ENCODE measurements at regions not wholly inside any gene's neighbourhood (a gene's known extent, or its start where the extent isn't known, plus 50 kb on each side); places are given as distances from the start of the nearest gene placed in this dataset.

DNA sequence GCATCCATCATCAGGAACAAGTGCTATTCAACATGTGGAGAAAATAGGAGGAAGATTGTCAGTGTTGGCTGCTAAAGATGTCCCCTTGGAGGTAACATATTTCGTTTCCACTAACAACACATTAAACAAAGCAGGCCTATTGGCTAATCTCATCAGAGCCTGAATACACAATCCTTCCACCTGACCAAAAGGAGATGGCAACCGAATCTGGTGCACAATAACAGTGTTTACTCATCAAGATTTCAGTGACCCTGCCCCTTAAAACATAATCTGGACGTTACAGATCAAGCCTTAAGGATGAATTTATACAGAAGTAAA lies 582.5 kb downstream of the EFNB2 start:
- TF ChIP-seq POLR2A (IDR thresholded peaks at IDR 0.05) (no peak), POLR2AphosphoS5 (IDR thresholded peaks at IDR 0.05; ENCODE audit: insufficient read depth in 1 of 2, low read depth in 1 of 2) (no peak)
- TF ChIP-seq, protein P1, sequence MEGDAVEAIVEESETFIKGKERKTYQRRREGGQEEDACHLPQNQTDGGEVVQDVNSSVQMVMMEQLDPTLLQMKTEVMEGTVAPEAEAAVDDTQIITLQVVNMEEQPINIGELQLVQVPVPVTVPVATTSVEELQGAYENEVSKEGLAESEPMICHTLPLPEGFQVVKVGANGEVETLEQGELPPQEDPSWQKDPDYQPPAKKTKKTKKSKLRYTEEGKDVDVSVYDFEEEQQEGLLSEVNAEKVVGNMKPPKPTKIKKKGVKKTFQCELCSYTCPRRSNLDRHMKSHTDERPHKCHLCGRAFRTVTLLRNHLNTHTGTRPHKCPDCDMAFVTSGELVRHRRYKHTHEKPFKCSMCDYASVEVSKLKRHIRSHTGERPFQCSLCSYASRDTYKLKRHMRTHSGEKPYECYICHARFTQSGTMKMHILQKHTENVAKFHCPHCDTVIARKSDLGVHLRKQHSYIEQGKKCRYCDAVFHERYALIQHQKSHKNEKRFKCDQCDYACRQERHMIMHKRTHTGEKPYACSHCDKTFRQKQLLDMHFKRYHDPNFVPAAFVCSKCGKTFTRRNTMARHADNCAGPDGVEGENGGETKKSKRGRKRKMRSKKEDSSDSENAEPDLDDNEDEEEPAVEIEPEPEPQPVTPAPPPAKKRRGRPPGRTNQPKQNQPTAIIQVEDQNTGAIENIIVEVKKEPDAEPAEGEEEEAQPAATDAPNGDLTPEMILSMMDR (IDR thresholded peaks at IDR 0.05): no peak
- no peaks in the 10 kb centered on the region for H3K27me3 ChIP-seq
- no peaks in the 10 kb centered on the region for H3K4me1 ChIP-seq
- H3K27ac ChIP-seq: no peak overlapping the region
- H3K36me3 ChIP-seq: no peaks in the 10 kb centered on the region
- H3K9me3 ChIP-seq: no peaks in the 10 kb centered on the region
- intact Hi-C loops (cut with DNase I): no loop called here
- no peak for DNase-seq (ENCODE audit: extremely low spot score in 2 of 2)
- no peak overlapping the region for H3K4me3 ChIP-seq

DNA sequence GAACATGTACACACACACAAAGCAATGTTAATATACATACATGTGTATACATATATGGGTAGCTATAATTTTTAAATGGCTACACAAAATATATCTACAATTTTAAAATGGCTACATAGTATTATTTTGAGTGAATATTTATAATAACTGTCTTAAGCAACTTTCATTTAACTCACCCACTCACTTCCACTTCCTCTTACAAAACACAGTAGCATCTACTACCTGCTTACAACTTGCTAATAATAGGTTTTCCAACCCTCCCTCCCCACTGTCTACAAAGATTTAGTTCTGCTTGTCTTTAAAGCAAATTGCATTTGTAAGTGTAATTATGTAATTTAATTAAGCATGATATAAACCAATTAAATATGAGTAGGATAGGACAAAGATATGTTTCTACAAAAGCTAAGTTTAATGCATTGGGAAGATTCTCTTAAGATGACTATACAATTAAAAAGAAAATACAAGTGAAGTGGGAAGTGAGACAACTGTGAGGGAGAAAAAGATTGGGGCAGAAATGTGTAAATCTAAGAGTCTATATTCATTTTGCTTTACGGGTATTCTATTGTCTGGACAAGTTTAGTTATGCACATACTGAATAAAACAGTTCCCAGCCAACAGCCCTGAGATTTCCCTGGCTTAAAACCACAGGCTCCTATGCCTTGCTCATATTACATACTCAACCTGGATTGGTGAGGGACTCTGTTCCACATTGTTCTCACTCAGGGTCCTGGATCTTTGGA lies 583.1 kb downstream of the EFNB2 start:
- intact Hi-C loops (cut with DNase I): no loop called here
- Histone ChIP-seq H3K9me3 (no peaks in the 10 kb centered on the region), H3K36me3 (no peaks in the 10 kb centered on the region), H3K4me3 (no peak overlapping the region), H3K27ac (no peak overlapping the region), H3K4me1 (no peaks in the 10 kb centered on the region), H3K27me3 (no peaks in the 10 kb centered on the region)
- peak in 1 of 2 donors; percentile 18 for DNase-seq (ENCODE audit: extremely low spot score in 2 of 2)
- TF ChIP-seq POLR2AphosphoS5 (IDR thresholded peaks at IDR 0.05; ENCODE audit: insufficient read depth in 1 of 2, low read depth in 1 of 2): no peak
- TF ChIP-seq, protein P1 (IDR thresholded peaks at IDR 0.05): no peak
- TF ChIP-seq POLR2A (IDR thresholded peaks at IDR 0.05): no peak

DNA sequence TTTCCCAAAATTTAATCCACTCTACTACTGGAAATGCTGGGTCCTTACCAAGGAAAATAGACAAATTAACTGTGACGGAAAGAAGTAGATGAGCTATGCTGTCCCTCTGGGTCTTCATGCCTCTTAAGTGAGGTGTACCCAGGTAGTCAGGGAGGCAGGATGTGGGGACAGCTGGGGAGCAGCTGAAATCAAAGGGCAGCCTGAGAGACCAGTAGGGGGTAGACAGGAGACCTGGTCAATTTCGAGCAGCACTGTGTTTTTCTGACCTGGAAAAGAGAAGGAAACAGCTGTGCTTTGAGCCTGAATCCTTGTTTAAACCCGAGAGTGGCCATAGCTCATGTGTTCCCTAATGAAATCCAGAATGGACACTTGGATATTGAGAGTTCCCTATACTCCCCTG lies 587.3 kb downstream of the EFNB2 start:
- Histone ChIP-seq H3K27ac (no peak overlapping the region), H3K4me1 (no peaks in the 10 kb centered on the region), H3K4me3 (no peak overlapping the region), H3K27me3 (no peaks in the 10 kb centered on the region), H3K36me3 (no peaks in the 10 kb centered on the region), H3K9me3 (no peaks in the 10 kb centered on the region)
- TF ChIP-seq POLR2A (IDR thresholded peaks at IDR 0.05) (no peak), POLR2AphosphoS5 (IDR thresholded peaks at IDR 0.05; ENCODE audit: insufficient read depth in 1 of 2, low read depth in 1 of 2) (no peak)
- TF ChIP-seq, protein P1 (IDR thresholded peaks at IDR 0.05): no peak
- no peak for DNase-seq (ENCODE audit: extremely low spot score in 2 of 2)
- intact Hi-C loops (cut with DNase I): no loop called here

DNA sequence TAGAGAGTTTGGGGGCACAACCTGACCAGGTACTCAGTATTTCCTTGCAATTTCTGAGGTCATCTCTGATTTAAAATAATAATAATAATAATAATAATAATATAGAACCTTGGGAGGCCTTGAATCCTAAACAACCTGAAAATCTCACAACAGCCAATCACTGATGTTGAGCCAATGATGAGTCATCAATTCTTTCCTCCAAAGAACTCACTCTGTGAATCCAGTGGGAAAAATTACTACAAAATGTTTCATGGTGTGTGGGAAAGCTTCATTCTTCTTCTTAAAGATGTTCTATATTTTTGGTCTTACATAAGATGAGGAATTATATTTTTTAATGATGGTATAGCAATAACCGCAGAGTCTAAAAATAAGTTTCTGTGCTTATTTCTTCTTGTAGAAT lies 594.6 kb downstream of the EFNB2 start:
- TF ChIP-seq, protein P1 (IDR thresholded peaks at IDR 0.05): no peak
- intact Hi-C loops (cut with DNase I): no loop called here
- Histone ChIP-seq H3K4me3 (no peak overlapping the region), H3K9me3 (no peaks in the 10 kb centered on the region), H3K27me3 (no peaks in the 10 kb centered on the region), H3K27ac (no peak overlapping the region), H3K36me3 (no peaks in the 10 kb centered on the region), H3K4me1 (no peaks in the 10 kb centered on the region)
- DNase-seq (ENCODE audit: extremely low spot score in 2 of 2): no peak

DNA sequence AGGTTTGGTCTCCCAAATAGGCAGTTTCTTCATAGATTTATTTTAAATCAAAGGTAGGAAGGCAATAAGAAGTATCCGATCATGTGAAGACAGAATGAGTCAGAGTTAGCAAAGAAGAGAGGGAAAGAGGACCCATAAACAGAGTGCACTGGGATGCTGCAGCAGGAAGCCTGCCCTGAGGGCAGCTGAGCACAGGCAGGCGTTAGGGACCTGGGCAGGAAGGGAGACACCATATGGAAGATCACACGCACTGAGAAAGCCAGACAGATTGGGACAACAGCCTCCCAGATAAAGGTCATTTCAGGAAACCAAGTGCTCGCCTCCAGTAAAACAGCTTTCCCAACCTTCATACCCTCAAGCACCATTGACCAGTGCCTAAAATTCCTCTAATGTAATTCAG lies 598.0 kb downstream of the EFNB2 start:
- Histone ChIP-seq H3K27me3 (no peaks in the 10 kb centered on the region), H3K27ac (no peak overlapping the region), H3K4me3 (no peak overlapping the region), H3K4me1 (no peaks in the 10 kb centered on the region), H3K36me3 (no peaks in the 10 kb centered on the region), H3K9me3 (no peaks in the 10 kb centered on the region)
- intact Hi-C loops (cut with DNase I): no loop called here
- TF ChIP-seq POLR2A (IDR thresholded peaks at IDR 0.05) (no peak), POLR2AphosphoS5 (IDR thresholded peaks at IDR 0.05; ENCODE audit: insufficient read depth in 1 of 2, low read depth in 1 of 2) (no peak)
- TF ChIP-seq, protein P1 (IDR thresholded peaks at IDR 0.05): no peak
- no peak for DNase-seq (ENCODE audit: extremely low spot score in 2 of 2)

Data from vagina (tissue), 2 donors.